ENCODE measurements at regions not wholly inside any gene's neighbourhood (a gene's known extent, or its start where the extent isn't known, plus 50 kb on each side); places are given as distances from the start of the nearest gene placed in this dataset.

DNA sequence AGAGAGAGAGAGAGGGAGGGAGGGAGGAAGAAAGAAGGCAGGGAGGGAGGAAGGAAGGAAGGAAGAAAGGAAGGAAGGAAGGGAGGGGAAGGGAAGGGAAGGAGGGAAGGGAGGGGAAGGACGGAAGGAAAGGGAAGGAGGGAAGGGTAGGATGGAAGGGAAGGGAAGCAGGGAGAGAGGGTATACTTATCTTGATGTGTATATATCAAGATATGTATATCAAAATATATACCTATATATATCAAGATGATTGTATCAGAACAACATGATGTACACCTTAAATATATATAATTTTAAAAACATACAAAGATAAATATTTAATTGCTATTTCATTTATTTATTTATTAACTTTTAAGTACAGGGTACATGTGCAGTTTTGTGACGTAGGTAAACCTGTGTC, 96.8 kb upstream of the ADAMTS16 start:
- ATAC-seq (ENCODE audit: low read depth) (no peak), DNase-seq (no peak)
- Histone ChIP-seq H3K4me3 (ENCODE audit: control extremely low read depth in 1 of 5, extremely low read depth in 1 of 5, insufficient read depth in 1 of 5, low read depth in 2 of 5, low read length in 4 of 5) (no peak overlapping the region), H3K4me2 (replicated peaks; ENCODE audit: low read depth, low read length, poor library complexity, severe bottlenecking) (no peak overlapping the region), H3K27ac (ENCODE audit: low read length in 2 of 2) (no peak overlapping the region), H3K79me2 (ENCODE audit: control insufficient read depth, insufficient read depth, low read length) (no peaks in the 10 kb centered on the region), H3K9me3 (ENCODE audit: control extremely low read depth in 1 of 3, control insufficient read depth in 2 of 3, insufficient read depth in 1 of 3, low read length in 2 of 3) (peaks cover 0 to 3% (median 0%) of the 10 kb centered on the region in 3 donors), H3K9ac (ENCODE audit: low read length) (no peak overlapping the region), H3K4me1 (ENCODE audit: control insufficient read depth in 2 of 2, insufficient read depth in 2 of 2, low read length in 2 of 2) (no peaks in the 10 kb centered on the region), H4K20me1 (ENCODE audit: control insufficient read depth, insufficient read depth, low read length, poor library complexity, severe bottlenecking) (no peaks in the 10 kb centered on the region), H3K36me3 (replicated peaks in 1 of 2; ENCODE audit: control extremely low read depth in 1 of 2, control insufficient read depth in 1 of 2, extremely low read depth in 1 of 2, insufficient read depth in 2 of 2, low read length in 1 of 2) (no peaks in the 10 kb centered on the region), H3K27me3 (replicated peaks in 1 of 4; ENCODE audit: control extremely low read depth in 1 of 4, control insufficient read depth in 3 of 4, insufficient read depth in 4 of 4, low read length in 3 of 4) (no peaks in the 10 kb centered on the region), H2AFZ (ENCODE audit: insufficient read depth, low read depth, low read length, poor library complexity, severe bottlenecking) (no peak overlapping the region)
- H3K4me3 Mint-ChIP-seq, result no peak overlapping the region
- H3K9me3 Mint-ChIP-seq (ENCODE audit: insufficient read depth), result no peaks in the 10 kb centered on the region
- intact Hi-C loops (cut with micrococcal nuclease), result no loop called here
- H3K27me3 Mint-ChIP-seq, result no peaks in the 10 kb centered on the region
- no CpG with 5 or more reads among the region's 2 CpGs for WGBS (ENCODE audit: insufficient coverage)
- TF ChIP-seq CTCF (IDR thresholded peaks at IDR 0.05), result no peak
- TF ChIP-seq EZH2 (IDR thresholded peaks at IDR 0.05; ENCODE audit: borderline replicate concordance, insufficient read depth, low read depth, low read length, poor library complexity, severe bottlenecking), result no peak
- ChIA-PET POLR2A (no interaction called here), CTCF (no interaction called here)
- no peaks in the 10 kb centered on the region for H3K4me1 Mint-ChIP-seq
- H3K27ac Mint-ChIP-seq, result no peak overlapping the region

DNA sequence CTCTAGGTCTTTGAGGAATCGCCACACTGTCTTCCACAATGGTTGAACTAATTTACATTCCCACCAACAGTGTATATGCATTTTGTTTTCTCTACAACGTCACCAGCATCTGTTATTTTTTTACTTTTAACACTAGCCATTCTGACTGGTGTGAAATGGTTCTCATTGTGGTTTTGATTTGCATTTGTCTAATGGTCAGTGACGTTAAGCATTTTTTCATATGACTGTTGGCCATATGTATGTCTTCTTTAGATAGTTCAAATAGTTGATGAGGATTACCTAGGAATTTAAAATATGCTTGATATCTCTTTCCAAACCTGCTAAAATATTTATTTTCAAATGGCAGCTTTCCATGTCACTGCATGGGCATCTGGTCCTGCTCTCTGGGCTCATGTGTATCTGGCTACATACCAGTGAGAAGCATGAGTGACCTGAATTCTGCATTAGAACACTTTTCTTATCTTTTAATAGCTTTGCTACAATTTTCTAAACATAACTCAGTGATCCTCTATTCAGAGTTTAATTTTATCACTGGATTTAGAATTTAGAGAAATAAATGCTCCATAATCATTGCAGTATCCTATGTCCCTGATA, 95.8 kb upstream of the ADAMTS16 start:
- no peak overlapping the region for H3K4me2 ChIP-seq (replicated peaks; ENCODE audit: low read depth, low read length, poor library complexity, severe bottlenecking)
- POLR2A ChIA-PET, result no interaction called here
- H3K4me1 Mint-ChIP-seq, result no peaks in the 10 kb centered on the region

More for the DNA sequence above, 95.8 kb upstream of the ADAMTS16 start:
- CTCF ChIA-PET, result no interaction called here
- H3K27ac ChIP-seq (ENCODE audit: low read length in 2 of 2), result no peak overlapping the region
- no peak for TF ChIP-seq EZH2 (IDR thresholded peaks at IDR 0.05; ENCODE audit: borderline replicate concordance, insufficient read depth, low read depth, low read length, poor library complexity, severe bottlenecking)
- TF ChIP-seq CTCF (IDR thresholded peaks at IDR 0.05), result no peak
- WGBS (ENCODE audit: insufficient coverage), result no CpG with 5 or more reads among the region's 3 CpGs
- H3K27ac Mint-ChIP-seq, result no peak overlapping the region
- no peaks in the 10 kb centered on the region for H3K79me2 ChIP-seq (ENCODE audit: control insufficient read depth, insufficient read depth, low read length)
- H3K9me3 ChIP-seq (ENCODE audit: control extremely low read depth in 1 of 3, control insufficient read depth in 2 of 3, insufficient read depth in 1 of 3, low read length in 2 of 3), result peaks cover 0 to 8% (median 0%) of the 10 kb centered on the region in 3 donors
- intact Hi-C loops (cut with micrococcal nuclease), result no loop called here
- no peaks in the 10 kb centered on the region for H3K36me3 ChIP-seq (replicated peaks in 1 of 2; ENCODE audit: control extremely low read depth in 1 of 2, control insufficient read depth in 1 of 2, extremely low read depth in 1 of 2, insufficient read depth in 2 of 2, low read length in 1 of 2)
- no peak overlapping the region for H3K9ac ChIP-seq (ENCODE audit: low read length)
- no peaks in the 10 kb centered on the region for H3K9me3 Mint-ChIP-seq (ENCODE audit: insufficient read depth)
- ATAC-seq (ENCODE audit: low read depth), result no peak
- no peaks in the 10 kb centered on the region for H3K27me3 ChIP-seq (replicated peaks in 1 of 4; ENCODE audit: control extremely low read depth in 1 of 4, control insufficient read depth in 3 of 4, insufficient read depth in 4 of 4, low read length in 3 of 4)
- H3K27me3 Mint-ChIP-seq, result no peaks in the 10 kb centered on the region
- no peaks in the 10 kb centered on the region for H3K4me1 ChIP-seq (ENCODE audit: control insufficient read depth in 2 of 2, insufficient read depth in 2 of 2, low read length in 2 of 2)
- no peak overlapping the region for H3K4me3 Mint-ChIP-seq
- no peak for DNase-seq
- H2AFZ ChIP-seq (ENCODE audit: insufficient read depth, low read depth, low read length, poor library complexity, severe bottlenecking), result no peak overlapping the region
- H3K4me3 ChIP-seq (ENCODE audit: control extremely low read depth in 1 of 5, extremely low read depth in 1 of 5, insufficient read depth in 1 of 5, low read depth in 2 of 5, low read length in 4 of 5), result no peak overlapping the region
- no peaks in the 10 kb centered on the region for H4K20me1 ChIP-seq (ENCODE audit: control insufficient read depth, insufficient read depth, low read length, poor library complexity, severe bottlenecking)
